Smooth muscle cell (in vitro differentiated cells): ENCODE measurements at regions not wholly inside any gene's neighbourhood (a gene's known extent, or its start where the extent isn't known, plus 50 kb on each side); places are given as distances from the start of the nearest gene placed in this dataset.

Source experiments
- DNase-seq: peaks from one replicate; lab custom pipeline; 2025; ENCODE audit not compliant: unreplicated experiment; lab: John Stamatoyannopoulos, UW
- H2AFZ ChIP-seq: fragments of 200-600 bp; sonication (generic); 2 replicates; pipeline ENCODE4 v1.6.0; 2016; ENCODE audit warnings: antibody characterized with exemption, low read depth, mild to moderate bottlenecking
- H3F3A ChIP-seq: fragments of 200-600 bp; sonication (generic); 2 replicates; pipeline ENCODE4 v1.6.0; 2017; ENCODE audit warnings: antibody characterized with exemption, low read depth
- H3K27ac ChIP-seq: fragments of 200-600 bp; sonication (generic); 2 replicates; pipeline ENCODE4 v1.5.1; 2016; ENCODE audit warnings: low read depth, mild to moderate bottlenecking
- H3K27me3 ChIP-seq: fragments of 200-600 bp; sonication (generic); 2 replicates; pipeline ENCODE4 v1.6.1; 2016; ENCODE audit warnings: low read depth, mild to moderate bottlenecking
- H3K36me3 ChIP-seq: fragments of 200-600 bp; sonication (generic); 2 replicates; pipeline ENCODE4 v1.5.1; 2016; ENCODE audit warnings: low read depth
- H3K4me1 ChIP-seq: fragments of 200-600 bp; sonication (generic); 2 replicates; pipeline ENCODE4 v1.5.1; 2016; ENCODE audit warnings: low read depth
- H3K4me2 ChIP-seq: fragments of 200-600 bp; sonication (generic); 2 replicates; pipeline ENCODE4 v1.6.0; 2016; ENCODE audit warnings: mild to moderate bottlenecking
- H3K4me3 ChIP-seq: fragments of 200-600 bp; sonication (generic); 2 replicates; pipeline ENCODE4 v1.5.1; 2016; ENCODE audit warnings: mild to moderate bottlenecking
- H3K79me2 ChIP-seq: fragments of 200-600 bp; sonication (generic); 2 replicates; pipeline ENCODE4 v1.6.0; 2016; ENCODE audit warnings: low read depth, mild to moderate bottlenecking
- H3K9ac ChIP-seq: fragments of 200-600 bp; sonication (generic); 2 replicates; pipeline ENCODE4 v1.6.0; 2016; ENCODE audit warnings: low read depth
- H3K9me3 ChIP-seq: fragments of 200-600 bp; sonication (generic); replicated peaks from 2 replicates; pipeline ENCODE4 v1.5.1; 2016; ENCODE audit warnings: low read depth
- H4K20me1 ChIP-seq: fragments of 200-600 bp; sonication (generic); 2 replicates; pipeline ENCODE4 v1.6.0; 2016; ENCODE audit warnings: low read depth
- CTCF ChIP-seq: fragments of 200-600 bp; sonication (generic); IDR thresholded peaks from 2 replicates; pipeline ENCODE4 v1.5.1; 2017; ENCODE audit warnings: borderline replicate concordance, mild to moderate bottlenecking, antibody characterized with exemption; ENCODE audit not compliant: insufficient read depth, poor library complexity, severe bottlenecking
- WGBS: methylation state at CpG from one replicate; pipeline ENCODE4 v1.1.7; 2016; ENCODE audit warnings: low lambda C conversion rate; 5-methylcytosine and 5-hydroxymethylcytosine counted together

- Histone ChIP-seq H3K79me2 (no peaks in the 10 kb centered on the region), H3K9ac (no peak overlapping the region), H3K4me3 (no peak overlapping the region), H3K36me3 (no peaks in the 10 kb centered on the region), H3K4me1 (no peaks in the 10 kb centered on the region), H3K27me3 (peaks cover 11% of the 10 kb centered on the region), H3F3A (no peaks in the 10 kb centered on the region), H2AFZ (no peak overlapping the region), H3K4me2 (no peak overlapping the region), H3K9me3 (no peaks in the 10 kb centered on the region), H4K20me1 (no peaks in the 10 kb centered on the region), H3K27ac (no peak overlapping the region)
- WGBS = 88% methylated on average over 5 of the region's 5 CpGs
- no peak for DNase-seq
- no peak for TF ChIP-seq CTCF
Measured at GRCh38 chr6:142675517-142675916, 269.5 kb downstream of the HIVEP2 start.

- no peak for DNase-seq
- Histone ChIP-seq H3K36me3 (no peaks in the 10 kb centered on the region), H3K4me1 (no peaks in the 10 kb centered on the region), H3K4me2 (no peak overlapping the region), H4K20me1 (no peaks in the 10 kb centered on the region), H3F3A (no peaks in the 10 kb centered on the region), H2AFZ (no peak overlapping the region), H3K79me2 (no peaks in the 10 kb centered on the region), H3K27ac (no peak overlapping the region), H3K4me3 (no peak overlapping the region), H3K9me3 (no peaks in the 10 kb centered on the region), H3K27me3 (peaks cover 11% of the 10 kb centered on the region), H3K9ac (no peak overlapping the region)
- no peak for TF ChIP-seq CTCF
- WGBS = 94% methylated on average over 5 of the region's 5 CpGs
Measured at GRCh38 chr6:142676027-142676443, 268.9 kb downstream of the HIVEP2 start.

GRCh38 chr6:142676647-142677192 lies 268.3 kb downstream of the HIVEP2 start:
- Histone ChIP-seq H3K27ac (no peak overlapping the region), H4K20me1 (no peaks in the 10 kb centered on the region), H3K79me2 (no peaks in the 10 kb centered on the region), H3K4me1 (no peaks in the 10 kb centered on the region), H3F3A (no peaks in the 10 kb centered on the region), H2AFZ (no peak overlapping the region), H3K4me3 (no peak overlapping the region), H3K36me3 (no peaks in the 10 kb centered on the region), H3K4me2 (no peak overlapping the region), H3K9ac (no peak overlapping the region), H3K27me3 (peaks cover 11% of the 10 kb centered on the region), H3K9me3 (no peaks in the 10 kb centered on the region)
- WGBS = 91% methylated on average over 5 of the region's 5 CpGs
- DNase-seq = no peak
- TF ChIP-seq CTCF = no peak
